Left hindlimb (tissue), 1 donor: ENCODE measurements at regions not wholly inside any gene's neighbourhood (a gene's known extent, or its start where the extent isn't known, plus 50 kb on each side); places are given as distances from the start of the nearest gene placed in this dataset.

Experiments used
- DNase-seq: peaks from one replicate; pipeline ENCODE4 v3.0.0-alpha.2; 2018

GRCh38 chr1:177632923-177633615 lies 336.8 kb downstream of the SEC16B start:
- no peak for DNase-seq

DNA sequence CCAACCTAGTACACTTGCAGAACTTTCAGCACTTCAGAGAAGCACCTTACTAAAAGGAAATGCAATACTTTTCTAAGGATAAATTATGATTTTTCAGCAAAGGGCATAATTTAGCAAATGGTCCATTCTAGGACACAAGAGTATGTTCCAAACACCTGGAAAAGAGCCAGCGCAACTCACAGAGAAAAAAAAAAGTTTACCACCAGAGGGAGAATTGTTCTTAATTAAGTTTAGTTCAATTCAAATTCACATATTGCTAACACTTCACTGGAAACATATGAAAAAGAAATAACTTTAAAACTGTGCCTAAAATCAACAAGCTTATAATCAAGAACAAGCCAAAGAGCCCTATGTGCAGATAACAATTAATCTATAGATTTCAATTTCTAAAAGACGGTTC lies 338.1 kb downstream of the SEC16B start:
- DNase-seq: no peak

DNA sequence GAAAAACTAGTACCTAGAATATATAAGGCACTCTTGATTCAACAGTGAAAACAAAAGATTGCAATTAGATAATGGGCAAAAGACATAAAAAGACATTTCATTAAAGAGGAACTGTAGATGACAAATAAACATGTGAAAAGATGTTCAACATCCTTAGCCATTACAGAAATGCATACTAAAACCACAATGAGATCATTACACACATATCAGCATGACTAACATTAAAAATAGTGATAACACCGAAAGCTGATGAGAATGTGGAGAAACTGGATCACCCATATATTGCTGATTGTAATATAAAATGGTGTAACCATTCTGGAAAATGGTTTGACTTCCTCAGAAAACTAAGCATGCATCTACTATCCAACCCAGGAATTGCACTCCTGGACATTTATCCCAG lies 340.3 kb downstream of the SEC16B start:
- DNase-seq: no peak

DNA sequence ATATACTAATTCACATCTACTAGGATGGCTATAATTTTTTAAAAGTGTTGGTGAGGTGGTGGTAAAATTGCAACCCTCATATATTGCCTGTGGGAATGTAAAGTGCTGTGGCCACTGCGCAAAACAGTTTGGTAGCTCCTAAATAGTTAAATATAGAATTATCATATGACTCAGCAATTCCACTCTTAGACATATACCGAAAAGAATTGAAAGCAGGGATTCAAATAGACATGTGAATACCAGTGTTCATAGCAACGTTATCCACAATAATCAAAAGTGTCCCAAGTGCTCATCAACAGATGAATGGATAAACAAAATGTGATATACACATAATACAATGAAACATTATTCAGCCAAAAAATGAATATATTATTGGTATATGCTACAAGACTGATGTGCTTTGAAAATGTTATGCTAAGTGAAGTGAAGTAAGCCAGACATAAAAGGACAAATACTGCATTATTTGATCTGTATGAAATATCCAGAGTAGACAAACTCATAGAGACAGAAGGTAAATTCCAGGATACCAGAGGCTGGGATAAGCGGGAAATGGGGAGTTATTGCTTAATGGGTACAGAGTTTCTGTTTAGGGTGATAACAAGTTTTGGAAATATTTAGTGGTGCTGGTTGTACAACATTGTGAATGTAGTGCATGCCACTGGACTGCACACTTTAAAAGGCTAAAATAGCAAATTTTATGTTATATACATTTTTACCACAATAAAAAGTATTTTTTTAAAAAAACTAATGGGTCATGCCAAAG lies 342.5 kb downstream of the SEC16B start:
- no peak for DNase-seq

DNA sequence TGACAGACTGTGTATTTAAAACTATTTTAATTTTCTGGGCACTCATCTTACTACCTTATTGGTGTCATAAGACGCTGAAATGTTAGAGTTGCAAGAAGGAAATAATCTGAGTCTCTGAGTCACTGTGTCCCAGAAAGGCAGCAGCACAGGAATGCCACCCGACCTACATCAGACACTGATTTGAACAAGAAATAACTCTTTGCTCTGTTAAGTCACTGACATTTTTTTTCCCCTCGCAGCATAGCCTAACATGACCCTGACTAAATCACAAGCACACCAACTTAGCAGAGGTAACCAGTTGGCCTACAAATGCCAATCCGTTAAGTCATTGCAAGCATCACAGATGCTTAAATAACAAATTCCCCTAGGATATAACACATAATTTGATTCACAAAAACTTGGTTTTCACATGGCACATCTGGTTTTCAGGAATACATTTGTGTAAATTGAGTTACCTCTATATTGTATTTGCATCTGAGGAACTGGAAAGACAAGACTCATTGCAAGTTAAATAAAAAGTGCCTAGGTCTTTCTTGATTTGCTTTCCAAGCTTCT lies 349.1 kb downstream of the SEC16B start:
- no peak for DNase-seq

- DNase-seq: no peak
These were observed 354.6 kb downstream of the SEC16B start for GRCh38 chr1:177615251-177615650.

- DNase-seq: no peak
These were observed 358.5 kb downstream of the SEC16B start for GRCh38 chr1:177611402-177611801.

DNA sequence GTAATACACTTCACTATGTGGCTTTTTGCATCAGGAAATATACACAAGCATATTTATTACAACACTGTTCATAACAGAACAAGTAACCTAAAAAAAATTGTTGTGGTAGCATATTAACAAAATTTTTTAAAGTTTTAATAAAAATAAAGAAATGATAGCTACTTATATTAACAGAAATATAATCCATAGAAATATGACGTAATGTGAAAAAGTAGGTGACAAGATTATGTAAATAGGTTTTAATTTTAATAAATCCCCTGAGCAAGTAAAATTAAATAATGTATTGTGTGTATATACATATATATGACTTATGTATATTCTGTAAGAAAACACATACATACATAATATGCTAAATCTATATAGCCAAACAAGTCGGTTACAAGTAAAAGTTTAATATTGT lies 359.9 kb downstream of the SEC16B start:
- no peak for DNase-seq

- no peak for DNase-seq
These were observed 368.9 kb downstream of the SEC16B start for GRCh38 chr1:177600936-177601335.

- DNase-seq: no peak
These were observed 369.5 kb downstream of the SEC16B start for GRCh38 chr1:177600321-177600720.

GRCh38 chr1:177597393-177597792 lies 372.5 kb downstream of the SEC16B start:
- no peak for DNase-seq

GRCh38 chr1:177596485-177596884 lies 373.4 kb downstream of the SEC16B start:
- no peak for DNase-seq

DNA sequence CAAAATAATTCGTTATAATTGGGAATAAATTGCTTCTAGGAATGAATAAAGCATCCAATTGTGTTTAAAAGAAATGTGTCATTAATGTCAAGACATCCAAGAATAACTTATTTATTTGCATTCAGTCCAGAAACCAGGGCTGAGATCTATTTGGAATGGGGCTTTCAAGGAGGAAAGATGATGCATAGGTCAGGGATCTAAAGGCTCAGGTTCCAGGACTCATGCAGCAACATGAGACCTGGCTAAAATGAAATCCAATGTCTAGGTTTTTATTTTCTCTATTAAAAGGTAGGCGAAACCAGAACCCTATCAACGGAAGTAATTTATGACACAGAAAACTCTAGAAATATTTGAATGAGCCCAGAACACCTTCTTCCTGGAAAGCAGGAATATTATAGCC lies 376.8 kb downstream of the SEC16B start:
- no peak for DNase-seq

DNA sequence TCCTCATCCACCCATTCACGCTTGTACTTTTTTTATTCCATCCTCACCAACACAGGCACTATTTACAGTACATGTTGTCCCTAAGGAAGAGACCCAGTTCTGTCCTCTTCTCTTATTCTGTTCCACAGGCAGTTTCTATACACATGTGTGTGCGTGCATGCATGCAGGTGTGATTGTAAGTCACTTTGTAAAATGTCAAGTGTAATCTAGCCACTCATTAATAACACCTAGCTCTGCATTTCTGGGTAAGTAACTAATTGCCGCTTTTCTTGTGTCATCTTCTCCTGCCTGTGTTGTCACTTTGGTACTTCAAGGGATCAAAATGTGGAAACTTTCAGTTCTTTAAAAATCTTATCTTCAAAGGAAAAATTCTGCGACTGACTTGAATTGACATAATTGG lies 377.2 kb downstream of the SEC16B start:
- no peak for DNase-seq

GRCh38 chr1:177591155-177591554 lies 378.7 kb downstream of the SEC16B start:
- no peak for DNase-seq

DNA sequence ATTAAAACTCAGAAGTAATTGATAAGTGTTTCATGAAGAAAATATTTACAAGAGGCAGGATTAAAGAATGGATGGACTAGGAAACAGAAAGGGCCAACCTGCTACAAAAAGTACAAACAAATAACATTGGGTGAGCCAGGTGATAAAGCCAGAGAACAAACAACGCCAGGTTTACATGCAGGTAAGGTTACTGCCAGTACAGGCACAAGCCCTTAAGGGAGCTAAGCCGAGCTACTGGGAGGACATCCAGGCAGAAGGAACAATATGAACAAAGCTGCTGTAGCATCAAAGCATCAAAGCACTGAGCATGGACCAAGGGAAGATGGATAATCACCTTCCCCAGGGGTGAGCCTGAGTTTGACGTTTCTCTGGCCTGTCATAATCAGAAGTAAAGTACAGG lies 380.7 kb downstream of the SEC16B start:
- no peak for DNase-seq

GRCh38 chr1:177586429-177586828 lies 383.4 kb downstream of the SEC16B start:
- no peak for DNase-seq

DNA sequence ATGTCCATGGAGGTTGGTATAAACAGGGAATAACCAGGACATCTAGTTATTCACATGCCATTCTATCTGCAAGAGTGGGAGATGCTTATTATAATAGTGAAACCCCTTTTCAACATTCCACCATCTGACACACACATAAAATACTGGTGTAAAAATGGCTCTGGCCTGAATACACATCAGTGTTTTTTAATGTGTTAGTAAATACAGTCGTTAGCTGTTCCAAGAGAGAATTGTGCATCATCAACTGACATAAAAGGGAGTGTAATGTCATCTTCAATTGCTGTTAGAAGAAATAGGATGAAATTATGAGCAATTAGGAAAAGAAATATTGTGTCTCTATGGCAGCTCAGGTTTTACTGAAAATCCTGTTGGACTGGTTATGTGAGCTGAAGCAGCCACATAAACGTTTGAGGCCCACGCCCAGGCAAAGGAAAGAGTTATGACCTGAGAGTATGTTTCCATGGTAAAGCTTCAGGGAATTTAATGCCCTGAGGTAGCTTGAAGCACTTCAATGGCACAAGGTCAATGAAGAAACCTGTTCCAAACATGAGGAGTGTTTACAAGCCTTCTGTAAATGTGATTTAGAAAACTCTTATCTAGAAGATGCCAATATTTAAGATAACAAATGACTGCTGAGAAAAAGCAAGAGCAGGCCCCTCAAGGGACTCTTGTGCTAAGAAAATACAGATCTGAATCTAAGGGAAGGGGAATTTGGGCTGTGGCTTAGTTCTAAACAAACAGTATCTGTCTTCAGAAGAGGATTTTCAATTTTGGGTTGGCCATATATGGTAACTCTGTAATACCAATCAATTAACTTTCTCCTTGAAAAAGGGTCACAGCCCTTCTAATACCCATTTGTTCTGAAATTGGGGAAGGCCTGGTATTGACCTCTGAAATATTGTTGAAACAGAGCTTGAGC lies 384.3 kb downstream of the SEC16B start:
- no peak for DNase-seq

DNA sequence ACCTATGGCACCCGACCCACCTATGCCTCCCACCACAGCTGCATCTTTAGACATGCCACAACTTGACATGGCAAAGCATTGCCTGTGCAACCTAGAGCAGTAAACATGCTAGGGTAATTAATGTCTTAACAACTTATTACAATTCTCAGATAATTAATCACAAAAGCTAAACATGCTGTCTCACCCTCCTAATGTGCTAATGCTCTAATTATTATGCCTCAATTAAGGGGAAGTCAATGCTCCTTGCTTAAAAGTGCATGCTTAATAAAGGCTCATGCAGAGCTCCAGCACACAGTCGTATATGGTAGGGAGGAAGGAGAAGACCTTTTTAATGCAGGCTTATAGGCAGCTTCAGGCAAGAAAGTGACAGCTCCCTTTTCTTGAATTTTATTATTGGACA lies 396.0 kb downstream of the SEC16B start:
- no peak for DNase-seq

- DNase-seq: no peak
These were observed 398.3 kb downstream of the SEC16B start for GRCh38 chr1:177571485-177572076.

DNA sequence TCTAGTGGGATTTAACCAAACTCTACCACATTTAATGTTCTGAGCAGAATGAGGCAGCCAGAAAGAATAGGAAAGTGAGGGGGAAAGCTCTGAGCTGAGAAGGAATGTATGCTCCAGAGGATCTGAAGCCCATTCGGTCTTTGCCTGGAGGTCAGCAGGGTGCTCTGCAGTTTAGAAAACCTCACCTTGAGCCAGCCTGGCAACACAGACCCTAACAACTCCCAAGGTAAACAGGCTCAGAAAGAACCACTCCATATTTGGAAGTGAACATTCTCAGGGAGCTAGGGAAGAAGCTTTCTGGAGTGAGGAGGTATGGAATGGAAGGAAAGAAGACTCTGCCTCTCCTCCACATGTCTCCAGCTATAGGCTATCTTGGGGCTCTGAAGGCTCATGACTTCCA lies 398.8 kb downstream of the SEC16B start:
- no peak for DNase-seq

GRCh38 chr1:177569476-177569875 lies 398.7 kb downstream of the BRINP2 start:
- DNase-seq: no peak

DNA sequence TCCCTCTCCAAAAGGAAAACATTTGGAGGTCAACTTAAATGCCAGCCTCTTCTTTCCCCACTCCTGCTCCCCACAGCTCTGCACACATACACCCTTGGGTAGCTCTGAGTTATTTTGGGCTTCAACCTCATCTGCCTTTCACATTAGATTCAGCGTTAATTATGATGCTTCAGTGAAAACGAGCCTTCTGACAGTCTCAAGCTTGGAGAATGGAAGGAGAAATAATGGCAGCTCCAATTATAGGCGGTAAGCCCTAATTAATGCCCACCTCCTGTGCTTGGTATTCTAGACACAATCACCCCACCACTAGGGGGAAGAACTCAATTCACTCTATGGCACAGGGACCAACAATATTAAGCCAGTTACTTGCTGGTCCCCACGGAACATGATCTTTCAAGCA lies 397.9 kb downstream of the BRINP2 start:
- no peak for DNase-seq
